Kidney (tissue), 13 donors: ENCODE measurements at regions not wholly inside any gene's neighbourhood (a gene's known extent, or its start where the extent isn't known, plus 50 kb on each side); places are given as distances from the start of the nearest gene placed in this dataset.

Experiments
- DNase-seq, 5 donors: peaks; one replicate each; pipeline ENCODE4 v3.0.0-alpha.2; 2013 to 2020
- FAIRE-seq: peaks from 2 replicates; lab custom pipeline; 2012; peaks lifted over from hg19 to GRCh38; lab: Jason Lieb, UNC
- H3K27ac ChIP-seq, 2 donors: one replicate each; pipeline ENCODE4 v1.7.0; 2013; ENCODE audit warnings: low read depth in 2 of 2, low read length in 2 of 2, inconsistent platforms in 1 of 2
- H3K27me3 ChIP-seq: one replicate; pipeline ENCODE4 v1.7.1; 2013; ENCODE audit warnings: low read length, inconsistent platforms; ENCODE audit not compliant: control insufficient read depth, insufficient read depth
- H3K36me3 ChIP-seq, 3 donors: one replicate each; pipeline versions ENCODE4 v1.7.0 to v1.7.1; 2013; ENCODE audit warnings: low read length in 3 of 3, control low read depth in 1 of 3, inconsistent platforms in 1 of 3; ENCODE audit not compliant: insufficient read depth in 3 of 3, control insufficient read depth in 2 of 3
- H3K4me1 ChIP-seq, 3 donors: one replicate each; pipeline versions ENCODE4 v1.7.0 to v1.7.1; 2013; ENCODE audit warnings: low read length in 3 of 3, inconsistent platforms in 1 of 3, low read depth in 1 of 3; ENCODE audit not compliant: control insufficient read depth in 2 of 3, insufficient read depth in 2 of 3
- H3K4me3 ChIP-seq, 3 donors: one replicate each; pipeline versions ENCODE4 v1.7.0 to v1.8.1; 2013; ENCODE audit warnings: low read length in 3 of 3, control low read depth in 1 of 3, inconsistent platforms in 1 of 3
- H3K9ac ChIP-seq, 3 donors: one replicate each; pipeline versions ENCODE4 v1.7.0 to v1.7.1; 2013; ENCODE audit warnings: low read length in 3 of 3, control low read depth in 1 of 3, inconsistent platforms in 1 of 3
- H3K9me3 ChIP-seq, 3 donors: one replicate each; pipeline versions ENCODE4 v1.7.0 to v1.7.1; 2013; ENCODE audit warnings: low read length in 3 of 3, control low read depth in 1 of 3, inconsistent platforms in 1 of 3; ENCODE audit not compliant: control insufficient read depth in 2 of 3, insufficient read depth in 1 of 3
- intact Hi-C: fragments of 100-400 bp; cut with DNase I; formaldehyde crosslinking; loops from one replicate; pipeline ENCODE4 v1.11.1; 2022
- TF ChIP-seq, protein P1 (sequence below): IDR thresholded peaks from 3 replicates; pipeline ENCODE4 v1.5.1; 2012; ENCODE audit warnings: mild to moderate bottlenecking, moderate library complexity, borderline replicate concordance; ENCODE audit not compliant: insufficient read depth; ENCODE audit errors: extremely low read depth
- donor health status: control.
- donor health status: control.
- donor health status: control.
- donor health status: control.
- donor health status: control.
- donor health status: DM: yes; HTN: yes; CAD: no.
- donor health status: Normal renal cell carcinoma (clear cell type).

- Histone ChIP-seq H3K36me3 (no peaks in the 10 kb centered on the region), H3K27me3 (no peaks in the 10 kb centered on the region), H3K9me3 (no peaks in the 10 kb centered on the region), H3K4me1 (no peaks in the 10 kb centered on the region), H3K27ac (no peak overlapping the region), H3K4me3 (no peak overlapping the region), H3K9ac (no peak overlapping the region)
- intact Hi-C loops, result no loop called here
- no peak for DNase-seq
- FAIRE-seq, result no peak
- TF ChIP-seq, protein P1, sequence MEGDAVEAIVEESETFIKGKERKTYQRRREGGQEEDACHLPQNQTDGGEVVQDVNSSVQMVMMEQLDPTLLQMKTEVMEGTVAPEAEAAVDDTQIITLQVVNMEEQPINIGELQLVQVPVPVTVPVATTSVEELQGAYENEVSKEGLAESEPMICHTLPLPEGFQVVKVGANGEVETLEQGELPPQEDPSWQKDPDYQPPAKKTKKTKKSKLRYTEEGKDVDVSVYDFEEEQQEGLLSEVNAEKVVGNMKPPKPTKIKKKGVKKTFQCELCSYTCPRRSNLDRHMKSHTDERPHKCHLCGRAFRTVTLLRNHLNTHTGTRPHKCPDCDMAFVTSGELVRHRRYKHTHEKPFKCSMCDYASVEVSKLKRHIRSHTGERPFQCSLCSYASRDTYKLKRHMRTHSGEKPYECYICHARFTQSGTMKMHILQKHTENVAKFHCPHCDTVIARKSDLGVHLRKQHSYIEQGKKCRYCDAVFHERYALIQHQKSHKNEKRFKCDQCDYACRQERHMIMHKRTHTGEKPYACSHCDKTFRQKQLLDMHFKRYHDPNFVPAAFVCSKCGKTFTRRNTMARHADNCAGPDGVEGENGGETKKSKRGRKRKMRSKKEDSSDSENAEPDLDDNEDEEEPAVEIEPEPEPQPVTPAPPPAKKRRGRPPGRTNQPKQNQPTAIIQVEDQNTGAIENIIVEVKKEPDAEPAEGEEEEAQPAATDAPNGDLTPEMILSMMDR, result no peak
These were observed 200.4 kb downstream of the CEMIP2 start for GRCh38 chr9:71567890-71568289.

- no peak overlapping the region for H3K9ac ChIP-seq
- TF ChIP-seq, protein P1, result no peak
These were observed 206.2 kb downstream of the CEMIP2 start for GRCh38 chr9:71562140-71562539.

DNA sequence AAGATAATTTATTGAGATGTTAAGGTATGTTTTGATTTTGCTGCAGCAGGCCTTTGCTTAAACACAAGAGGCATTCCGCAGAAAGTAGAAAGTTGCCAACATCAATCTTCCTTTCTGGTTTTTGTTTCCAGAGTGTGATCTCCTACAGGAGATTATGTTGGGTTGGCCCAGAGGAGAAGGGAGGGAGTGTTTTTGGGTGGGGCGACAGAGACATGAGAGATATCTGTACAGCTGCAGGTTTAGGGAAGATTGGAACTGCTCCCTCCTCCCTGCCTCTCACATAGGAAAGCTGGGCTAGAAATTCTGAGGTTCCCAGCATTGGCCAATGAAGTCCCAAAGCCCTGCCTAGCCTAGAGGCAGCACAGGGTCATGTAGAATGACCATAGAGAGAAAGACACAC is 211.0 kb downstream of the CEMIP2 start:
- intact Hi-C loops, result no loop called here
- Histone ChIP-seq H3K4me1 (no peaks in the 10 kb centered on the region), H3K27ac (no peak overlapping the region), H3K36me3 (no peaks in the 10 kb centered on the region), H3K27me3 (no peaks in the 10 kb centered on the region), H3K9me3 (no peaks in the 10 kb centered on the region), H3K9ac (no peak overlapping the region), H3K4me3 (no peak overlapping the region)
- TF ChIP-seq, protein P1, result no peak
- DNase-seq (no peak), FAIRE-seq (no peak)

More at GRCh38 chr9:71562140-71562539, 206.2 kb downstream of the CEMIP2 start:
- intact Hi-C loops, result no loop called here
- Histone ChIP-seq H3K27me3 (no peaks in the 10 kb centered on the region), H3K27ac (no peak overlapping the region), H3K9me3 (no peaks in the 10 kb centered on the region), H3K4me1 (no peaks in the 10 kb centered on the region), H3K4me3 (no peak overlapping the region), H3K36me3 (no peaks in the 10 kb centered on the region)
- DNase-seq, result no peak
- FAIRE-seq, result no peak

DNA sequence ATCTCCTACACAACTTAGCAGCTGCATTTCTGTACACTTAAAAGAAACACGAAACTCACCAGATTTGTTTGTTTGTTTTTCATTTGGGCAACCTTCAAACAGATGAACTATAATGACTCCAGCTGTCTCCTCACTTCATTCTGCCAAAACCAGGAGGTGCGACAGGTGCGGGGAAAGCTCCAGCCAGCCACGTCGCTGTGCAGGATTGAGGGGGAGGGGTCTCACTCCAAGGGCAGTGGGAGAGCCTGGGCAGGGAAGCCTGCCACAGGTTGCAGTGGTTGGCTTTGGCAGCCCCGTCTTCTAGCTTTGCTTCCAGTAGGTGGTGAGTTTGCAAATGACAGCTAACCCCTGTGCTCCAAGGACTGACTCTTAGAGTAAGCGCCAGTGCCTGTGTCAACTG is 215.8 kb downstream of the CEMIP2 start:
- no peak overlapping the region for H3K9ac ChIP-seq
- H3K27ac ChIP-seq, result no peak overlapping the region
- no peaks in the 10 kb centered on the region for H3K27me3 ChIP-seq
- no peaks in the 10 kb centered on the region for H3K9me3 ChIP-seq
- TF ChIP-seq, protein P1, result no peak
- no peaks in the 10 kb centered on the region for H3K36me3 ChIP-seq
- DNase-seq, result peak; percentile 25 to 54 (median 32)
- no peaks in the 10 kb centered on the region for H3K4me1 ChIP-seq
- intact Hi-C loops, result no loop called here
- H3K4me3 ChIP-seq, result no peak overlapping the region
- FAIRE-seq, result no peak
